ENCODE measurements at regions not wholly inside any gene's neighbourhood (a gene's known extent, or its start where the extent isn't known, plus 50 kb on each side); places are given as distances from the start of the nearest gene placed in this dataset.

DNA sequence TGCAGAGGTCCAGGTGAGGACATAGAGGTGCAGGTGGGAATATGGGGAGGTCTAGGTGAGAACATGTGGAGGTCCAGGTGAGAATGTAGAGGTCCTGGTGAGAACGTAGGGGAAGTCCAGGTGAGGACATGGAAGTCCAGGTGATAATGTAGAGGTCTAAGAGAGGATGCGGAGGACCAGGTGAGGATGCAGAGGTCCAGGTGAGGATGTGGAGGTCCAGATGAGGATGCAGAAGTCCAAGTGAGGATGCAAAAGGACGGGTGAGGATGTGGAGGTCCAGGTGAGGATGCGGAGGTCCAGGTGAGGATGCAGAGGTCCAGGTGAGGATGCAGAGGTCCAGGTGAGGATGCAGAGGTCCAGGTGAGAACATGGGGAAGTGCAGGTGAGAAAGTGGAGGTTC, 133.8 kb downstream of the MRPL36 start:
- TF ChIP-seq, protein P1, sequence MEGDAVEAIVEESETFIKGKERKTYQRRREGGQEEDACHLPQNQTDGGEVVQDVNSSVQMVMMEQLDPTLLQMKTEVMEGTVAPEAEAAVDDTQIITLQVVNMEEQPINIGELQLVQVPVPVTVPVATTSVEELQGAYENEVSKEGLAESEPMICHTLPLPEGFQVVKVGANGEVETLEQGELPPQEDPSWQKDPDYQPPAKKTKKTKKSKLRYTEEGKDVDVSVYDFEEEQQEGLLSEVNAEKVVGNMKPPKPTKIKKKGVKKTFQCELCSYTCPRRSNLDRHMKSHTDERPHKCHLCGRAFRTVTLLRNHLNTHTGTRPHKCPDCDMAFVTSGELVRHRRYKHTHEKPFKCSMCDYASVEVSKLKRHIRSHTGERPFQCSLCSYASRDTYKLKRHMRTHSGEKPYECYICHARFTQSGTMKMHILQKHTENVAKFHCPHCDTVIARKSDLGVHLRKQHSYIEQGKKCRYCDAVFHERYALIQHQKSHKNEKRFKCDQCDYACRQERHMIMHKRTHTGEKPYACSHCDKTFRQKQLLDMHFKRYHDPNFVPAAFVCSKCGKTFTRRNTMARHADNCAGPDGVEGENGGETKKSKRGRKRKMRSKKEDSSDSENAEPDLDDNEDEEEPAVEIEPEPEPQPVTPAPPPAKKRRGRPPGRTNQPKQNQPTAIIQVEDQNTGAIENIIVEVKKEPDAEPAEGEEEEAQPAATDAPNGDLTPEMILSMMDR (IDR thresholded peaks at IDR 0.05; ENCODE audit: insufficient read depth, low read length, poor library complexity, severe bottlenecking) = no peak
- Histone ChIP-seq H3K4me3 (replicated peaks; ENCODE audit: low read depth, low read length) (no peak overlapping the region), H3K27me3 (replicated peaks; ENCODE audit: control insufficient read depth, insufficient read depth, low read length) (peaks cover 1% of the 10 kb centered on the region), H3K36me3 (ENCODE audit: control insufficient read depth, insufficient read depth, low read length) (no peaks in the 10 kb centered on the region)
- no peak for DNase-seq (ENCODE audit: extremely low read depth, insufficient read length)

DNA sequence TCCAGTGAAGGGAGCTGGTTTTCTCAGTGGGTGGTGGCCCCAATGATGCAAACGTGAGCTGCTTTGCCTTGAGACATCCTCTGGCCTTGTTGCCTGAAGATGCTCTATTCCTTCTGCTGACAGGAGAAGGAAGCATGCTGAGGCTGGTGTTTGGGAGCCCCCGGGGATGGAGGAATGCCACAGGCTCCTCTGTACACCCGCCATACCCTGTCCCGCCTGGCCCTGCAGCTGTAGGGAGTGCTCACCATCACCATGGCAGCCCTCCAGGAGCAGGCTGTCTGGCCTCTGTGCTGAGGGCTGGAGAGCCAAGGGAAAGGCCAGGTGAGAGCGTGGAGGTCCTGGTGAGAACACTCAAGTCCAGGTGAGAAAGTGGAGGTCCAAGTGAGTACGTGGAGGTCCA, 134.4 kb downstream of the MRPL36 start:
- Histone ChIP-seq H3K4me3 (replicated peaks; ENCODE audit: low read depth, low read length) (no peak overlapping the region), H3K27me3 (replicated peaks; ENCODE audit: control insufficient read depth, insufficient read depth, low read length) (peaks cover 1% of the 10 kb centered on the region), H3K36me3 (ENCODE audit: control insufficient read depth, insufficient read depth, low read length) (no peaks in the 10 kb centered on the region)
- TF ChIP-seq, protein P1 (IDR thresholded peaks at IDR 0.05; ENCODE audit: insufficient read depth, low read length, poor library complexity, severe bottlenecking) = no peak
- DNase-seq (ENCODE audit: extremely low read depth, insufficient read length) = no peak

DNA sequence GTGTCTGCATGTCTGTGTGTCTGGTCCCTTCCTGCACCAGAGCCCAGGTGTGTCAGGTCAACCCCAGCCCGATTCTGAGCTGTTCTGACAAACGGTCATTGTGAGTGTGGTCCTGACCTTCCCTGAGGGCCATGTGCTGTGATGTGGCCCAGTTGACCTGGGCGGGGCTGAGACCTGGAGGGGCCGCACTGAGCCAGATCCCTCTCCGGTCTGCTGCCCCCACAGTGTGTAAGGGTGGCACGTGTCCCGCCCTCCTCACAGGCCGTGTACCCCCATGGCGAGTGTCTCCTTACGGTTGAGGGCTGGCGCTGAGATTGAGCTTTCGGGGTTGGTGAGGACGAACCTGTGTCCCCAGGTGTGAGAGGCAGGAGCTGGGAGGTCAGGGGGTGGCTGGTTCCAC, 136.5 kb downstream of the MRPL36 start:
- no peak for DNase-seq (ENCODE audit: extremely low read depth, insufficient read length)
- Histone ChIP-seq H3K27me3 (replicated peaks; ENCODE audit: control insufficient read depth, insufficient read depth, low read length) (peaks cover 1% of the 10 kb centered on the region), H3K36me3 (ENCODE audit: control insufficient read depth, insufficient read depth, low read length) (no peaks in the 10 kb centered on the region), H3K4me3 (replicated peaks; ENCODE audit: low read depth, low read length) (no peak overlapping the region)
- TF ChIP-seq, protein P1 (IDR thresholded peaks at IDR 0.05; ENCODE audit: insufficient read depth, low read length, poor library complexity, severe bottlenecking) = no peak

DNA sequence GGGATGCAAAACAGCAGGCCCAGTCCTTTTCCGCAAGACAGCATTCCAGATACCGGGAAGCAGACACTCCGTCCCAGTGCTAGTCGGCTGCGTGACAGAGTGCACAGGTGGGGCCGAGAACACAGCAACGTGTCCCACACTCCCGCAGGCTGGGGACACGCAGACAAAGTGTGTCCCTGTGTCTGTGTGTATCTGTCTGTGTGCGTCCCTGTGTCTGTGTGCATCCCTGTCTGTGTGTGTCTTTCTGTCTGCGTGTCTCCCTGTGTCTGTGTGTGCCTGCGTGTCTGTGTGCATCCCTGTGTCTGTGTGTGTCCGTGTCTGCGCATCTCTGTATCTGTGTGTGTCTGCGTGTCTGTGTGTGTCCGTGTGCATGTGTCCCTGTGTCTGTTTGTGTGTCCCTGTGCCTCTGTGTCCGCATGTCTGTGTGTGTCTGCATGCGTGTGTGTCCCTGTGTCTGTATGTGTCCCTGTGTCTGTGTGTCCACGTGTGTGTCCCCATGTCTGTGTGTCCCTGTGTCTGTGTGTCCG, 137.0 kb downstream of the MRPL36 start:
- Histone ChIP-seq H3K36me3 (ENCODE audit: control insufficient read depth, insufficient read depth, low read length) (no peaks in the 10 kb centered on the region), H3K4me3 (replicated peaks; ENCODE audit: low read depth, low read length) (no peak overlapping the region), H3K27me3 (replicated peaks; ENCODE audit: control insufficient read depth, insufficient read depth, low read length) (peaks cover 1% of the 10 kb centered on the region)
- TF ChIP-seq, protein P1 (IDR thresholded peaks at IDR 0.05; ENCODE audit: insufficient read depth, low read length, poor library complexity, severe bottlenecking) = no peak
- DNase-seq (ENCODE audit: extremely low read depth, insufficient read length) = no peak

DNA sequence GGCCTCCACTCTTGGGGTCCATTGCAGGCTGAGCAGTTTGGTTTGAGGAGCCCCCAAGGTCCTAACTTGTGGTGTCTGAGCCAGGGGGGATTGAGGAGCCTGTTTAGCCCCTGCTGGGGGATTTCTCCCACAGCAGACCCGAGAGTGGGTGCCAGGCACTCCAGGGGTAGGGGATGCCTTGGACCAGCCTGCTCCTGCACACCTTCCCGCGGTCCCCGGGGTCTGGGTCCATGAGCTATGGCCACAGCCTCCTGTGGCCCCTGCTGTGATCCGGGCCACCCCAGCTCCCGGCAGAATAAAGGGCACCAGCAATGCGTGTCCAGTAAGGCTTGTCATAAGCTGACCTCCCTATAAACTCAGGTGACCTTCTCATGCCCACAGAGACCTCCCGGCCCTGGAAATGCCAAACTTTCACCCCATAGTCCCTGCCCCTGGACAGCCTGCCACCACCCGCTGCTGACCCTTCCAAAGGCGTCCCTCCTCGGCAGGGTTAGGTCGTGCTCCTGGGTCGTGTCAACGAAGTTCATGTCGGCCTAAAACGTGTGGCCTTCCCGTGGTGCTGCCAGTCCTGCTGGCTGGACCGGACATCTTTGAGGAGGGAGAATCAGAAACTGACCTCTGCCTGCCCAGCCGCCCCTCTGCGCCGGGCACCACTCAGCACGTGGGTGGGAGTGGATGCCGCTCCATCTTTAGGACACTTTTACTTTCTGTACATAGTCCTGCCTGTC, 137.6 kb downstream of the MRPL36 start:
- Histone ChIP-seq H3K36me3 (ENCODE audit: control insufficient read depth, insufficient read depth, low read length) (no peaks in the 10 kb centered on the region), H3K4me3 (replicated peaks; ENCODE audit: low read depth, low read length) (no peak overlapping the region), H3K27me3 (replicated peaks; ENCODE audit: control insufficient read depth, insufficient read depth, low read length) (peaks cover 1% of the 10 kb centered on the region)
- TF ChIP-seq, protein P1 (IDR thresholded peaks at IDR 0.05; ENCODE audit: insufficient read depth, low read length, poor library complexity, severe bottlenecking) = no peak
- no peak for DNase-seq (ENCODE audit: extremely low read depth, insufficient read length)
